ENCODE measurements at regions not wholly inside any gene's neighbourhood (a gene's known extent, or its start where the extent isn't known, plus 50 kb on each side); places are given as distances from the start of the nearest gene placed in this dataset.

- Histone ChIP-seq H3K4me3 (no peak overlapping the region), H3K27me3 (no peaks in the 10 kb centered on the region), H3K27ac (no peak overlapping the region), H3K9me3 (no peaks in the 10 kb centered on the region), H3K36me3 (no peaks in the 10 kb centered on the region), H3K4me1 (no peaks in the 10 kb centered on the region)
- no peak for TF ChIP-seq POLR2A (IDR thresholded peaks at IDR 0.05)
- TF ChIP-seq, protein P1, sequence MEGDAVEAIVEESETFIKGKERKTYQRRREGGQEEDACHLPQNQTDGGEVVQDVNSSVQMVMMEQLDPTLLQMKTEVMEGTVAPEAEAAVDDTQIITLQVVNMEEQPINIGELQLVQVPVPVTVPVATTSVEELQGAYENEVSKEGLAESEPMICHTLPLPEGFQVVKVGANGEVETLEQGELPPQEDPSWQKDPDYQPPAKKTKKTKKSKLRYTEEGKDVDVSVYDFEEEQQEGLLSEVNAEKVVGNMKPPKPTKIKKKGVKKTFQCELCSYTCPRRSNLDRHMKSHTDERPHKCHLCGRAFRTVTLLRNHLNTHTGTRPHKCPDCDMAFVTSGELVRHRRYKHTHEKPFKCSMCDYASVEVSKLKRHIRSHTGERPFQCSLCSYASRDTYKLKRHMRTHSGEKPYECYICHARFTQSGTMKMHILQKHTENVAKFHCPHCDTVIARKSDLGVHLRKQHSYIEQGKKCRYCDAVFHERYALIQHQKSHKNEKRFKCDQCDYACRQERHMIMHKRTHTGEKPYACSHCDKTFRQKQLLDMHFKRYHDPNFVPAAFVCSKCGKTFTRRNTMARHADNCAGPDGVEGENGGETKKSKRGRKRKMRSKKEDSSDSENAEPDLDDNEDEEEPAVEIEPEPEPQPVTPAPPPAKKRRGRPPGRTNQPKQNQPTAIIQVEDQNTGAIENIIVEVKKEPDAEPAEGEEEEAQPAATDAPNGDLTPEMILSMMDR (IDR thresholded peaks at IDR 0.05 in 4 of 5, conservative IDR thresholded peaks at IDR 0.05 in 1 of 5): no peak
- DNase-seq: no peak
- ATAC-seq: no peak
- intact Hi-C loops (cut with DNase I; ENCODE audit: low total_unique reads) (no loop called here), in situ Hi-C loops (cut with MboI; ENCODE audit: low sequenced_read_pairs in 4 of 4) (no loop called here)
Measured at GRCh38 chr11:80621871-80622270, 1181.0 kb upstream of the TENM4 start.

GRCh38 chr11:80620867-80621266 lies 1180.0 kb upstream of the TENM4 start:
- intact Hi-C loops (cut with DNase I; ENCODE audit: low total_unique reads): no loop called here
- Histone ChIP-seq H3K4me3 (no peak overlapping the region), H3K4me1 (no peaks in the 10 kb centered on the region), H3K27ac (no peak overlapping the region), H3K9me3 (no peaks in the 10 kb centered on the region), H3K36me3 (no peaks in the 10 kb centered on the region), H3K27me3 (no peaks in the 10 kb centered on the region)
- no peak for TF ChIP-seq POLR2A (IDR thresholded peaks at IDR 0.05)
- TF ChIP-seq, protein P1 (IDR thresholded peaks at IDR 0.05 in 4 of 5, conservative IDR thresholded peaks at IDR 0.05 in 1 of 5): no peak
- in situ Hi-C loops (cut with MboI; ENCODE audit: low sequenced_read_pairs in 4 of 4): no loop called here
- DNase-seq (no peak), ATAC-seq (no peak)

DNA sequence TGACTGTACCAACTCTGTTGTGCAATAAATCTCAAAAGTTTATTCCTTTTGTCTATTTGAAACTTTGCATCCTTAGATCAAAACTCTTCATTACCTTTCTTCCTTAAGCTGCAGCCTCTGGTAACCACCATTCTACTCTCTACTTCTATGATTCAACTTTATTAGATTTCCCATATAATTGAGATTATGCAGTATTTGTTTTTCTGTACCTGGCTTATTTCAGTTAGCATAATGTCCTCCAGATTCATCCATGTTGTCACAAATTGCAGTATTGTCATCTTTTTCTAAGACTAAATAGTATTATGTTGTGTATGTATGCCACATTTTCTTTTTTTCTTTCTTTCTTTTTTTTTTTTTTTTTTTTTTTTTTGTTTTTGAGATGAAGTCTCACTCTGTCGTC lies 1176.3 kb upstream of the TENM4 start:
- intact Hi-C loops (cut with DNase I; ENCODE audit: low total_unique reads): no loop called here
- no peak overlapping the region for H3K4me3 ChIP-seq
- no peaks in the 10 kb centered on the region for H3K4me1 ChIP-seq
- no peak for TF ChIP-seq POLR2A (IDR thresholded peaks at IDR 0.05)
- TF ChIP-seq, protein P1 (IDR thresholded peaks at IDR 0.05 in 4 of 5, conservative IDR thresholded peaks at IDR 0.05 in 1 of 5): no peak
- no peak for ATAC-seq
- H3K36me3 ChIP-seq: no peaks in the 10 kb centered on the region
- in situ Hi-C loops (cut with MboI; ENCODE audit: low sequenced_read_pairs in 4 of 4): no loop called here
- H3K27me3 ChIP-seq: no peaks in the 10 kb centered on the region
- H3K27ac ChIP-seq: no peak overlapping the region
- H3K9me3 ChIP-seq: no peaks in the 10 kb centered on the region
- DNase-seq: no peak

DNA sequence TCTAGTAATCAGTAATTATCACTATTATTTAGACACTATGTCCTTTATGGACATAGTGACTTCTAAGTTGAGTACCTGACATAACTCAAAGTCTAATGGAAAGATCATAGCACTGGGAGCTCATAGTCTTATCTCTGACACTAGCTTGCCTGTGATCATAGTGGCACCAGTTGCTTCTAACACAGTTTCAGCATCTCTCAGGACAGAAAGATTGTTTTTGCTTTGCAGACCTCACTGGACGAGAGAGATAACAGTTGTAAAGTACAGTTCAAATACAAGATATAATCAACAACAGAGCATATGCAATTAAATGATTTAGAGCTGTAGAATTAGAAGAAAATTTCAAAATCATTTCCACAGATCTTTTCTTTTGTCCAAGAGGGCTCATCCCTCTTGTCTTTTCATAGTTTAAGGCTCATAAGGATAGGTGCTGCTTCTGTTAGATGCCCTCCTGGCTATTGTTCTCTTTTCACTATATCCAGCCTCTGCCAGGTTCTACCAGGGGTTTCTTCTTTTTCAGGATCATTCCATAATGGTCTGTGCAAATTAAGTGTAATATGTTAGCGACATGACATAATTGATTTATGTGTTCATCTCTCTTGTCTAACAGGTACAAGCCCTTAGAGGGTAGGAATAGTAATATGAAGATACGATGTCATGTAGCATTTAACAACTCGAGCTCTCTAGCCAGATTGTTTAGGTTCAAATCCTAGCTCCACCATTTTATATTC lies 1175.4 kb upstream of the TENM4 start:
- H3K9me3 ChIP-seq: no peaks in the 10 kb centered on the region
- ATAC-seq (no peak), DNase-seq (no peak)
- no peaks in the 10 kb centered on the region for H3K27me3 ChIP-seq
- TF ChIP-seq, protein P1 (IDR thresholded peaks at IDR 0.05 in 4 of 5, conservative IDR thresholded peaks at IDR 0.05 in 1 of 5): no peak
- no peak for TF ChIP-seq POLR2A (IDR thresholded peaks at IDR 0.05)
- no peaks in the 10 kb centered on the region for H3K4me1 ChIP-seq
- H3K27ac ChIP-seq: no peak overlapping the region
- in situ Hi-C loops (cut with MboI; ENCODE audit: low sequenced_read_pairs in 4 of 4) (no loop called here), intact Hi-C loops (cut with DNase I; ENCODE audit: low total_unique reads) (no loop called here)
- H3K36me3 ChIP-seq: no peaks in the 10 kb centered on the region
- no peak overlapping the region for H3K4me3 ChIP-seq

DNA sequence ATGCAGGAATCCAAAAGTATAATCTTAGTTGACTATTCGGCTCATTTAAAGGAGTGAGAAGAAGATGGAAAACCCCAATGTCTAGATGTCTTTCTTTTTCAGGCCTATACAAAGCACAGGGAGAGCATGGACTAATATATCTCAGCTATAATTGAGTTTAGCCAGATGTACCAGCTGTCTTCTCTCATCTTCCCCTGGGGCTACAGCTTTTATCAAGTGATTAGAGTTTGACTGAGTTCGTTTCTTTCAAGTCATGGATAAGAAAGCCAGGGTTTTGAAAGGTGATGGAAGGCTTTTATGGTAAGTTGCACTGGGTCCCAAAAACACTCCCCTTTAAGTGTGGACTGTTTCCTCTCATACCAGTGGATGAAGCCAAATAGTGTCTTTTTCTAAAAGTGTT lies 1172.8 kb upstream of the TENM4 start:
- H3K36me3 ChIP-seq: no peaks in the 10 kb centered on the region
- intact Hi-C loops (cut with DNase I; ENCODE audit: low total_unique reads): no loop called here

More for the DNA sequence above, 1172.8 kb upstream of the TENM4 start:
- no peaks in the 10 kb centered on the region for H3K9me3 ChIP-seq
- TF ChIP-seq POLR2A (IDR thresholded peaks at IDR 0.05): no peak
- TF ChIP-seq, protein P1 (IDR thresholded peaks at IDR 0.05 in 4 of 5, conservative IDR thresholded peaks at IDR 0.05 in 1 of 5): no peak
- no peaks in the 10 kb centered on the region for H3K4me1 ChIP-seq
- no peak overlapping the region for H3K27ac ChIP-seq
- DNase-seq (no peak), ATAC-seq (no peak)
- no peak overlapping the region for H3K4me3 ChIP-seq
- no peaks in the 10 kb centered on the region for H3K27me3 ChIP-seq
- in situ Hi-C loops (cut with MboI; ENCODE audit: low sequenced_read_pairs in 4 of 4): no loop called here

All from gastrocnemius medialis (tissue), 4 donors.